ENCODE measurements at regions not wholly inside any gene's neighbourhood (a gene's known extent, or its start where the extent isn't known, plus 50 kb on each side); places are given as distances from the start of the nearest gene placed in this dataset.

- Histone ChIP-seq H3K9me3 (ENCODE audit: control insufficient read depth in 4 of 4, insufficient read depth in 3 of 4, low read length in 3 of 4) (no peaks in the 10 kb centered on the region), H3K36me3 (ENCODE audit: control insufficient read depth in 4 of 4, insufficient read depth in 4 of 4, low read length in 4 of 4) (no peaks in the 10 kb centered on the region), H3K4me3 (no peak overlapping the region), H3K27me3 (ENCODE audit: control insufficient read depth in 3 of 3, insufficient read depth in 3 of 3, low read length in 2 of 3) (no peaks in the 10 kb centered on the region), H3K4me1 (ENCODE audit: control insufficient read depth in 5 of 5, insufficient read depth in 5 of 5, low read length in 5 of 5) (peaks cover 0 to 19% (median 12%) of the 10 kb centered on the region in 5 donors), H3K9ac (ENCODE audit: insufficient read depth in 1 of 2, low read length in 2 of 2) (no peak overlapping the region), H3K27ac (ENCODE audit: low read depth in 1 of 2, low read length in 1 of 2) (no peak overlapping the region)
- TF ChIP-seq CTCF (IDR thresholded peaks at IDR 0.05; ENCODE audit: control extremely low read depth, extremely low read depth), result no peak
- no peak for ATAC-seq (ENCODE audit: insufficient read depth, low FRiP score)
- 88 to 91% methylated on average over 6 of the region's 6 CpGs for WGBS, 2 donors
- DNase-seq, result no peak
Observed at GRCh38 chr10:27618036-27618615, 114.0 kb downstream of the RAB18 start.

GRCh38 chr10:27618906-27619305 lies 114.8 kb downstream of the RAB18 start:
- ATAC-seq (ENCODE audit: insufficient read depth, low FRiP score) (no peak), DNase-seq (no peak)
- Histone ChIP-seq H3K27me3 (ENCODE audit: control insufficient read depth in 3 of 3, insufficient read depth in 3 of 3, low read length in 2 of 3) (no peaks in the 10 kb centered on the region), H3K4me1 (ENCODE audit: control insufficient read depth in 5 of 5, insufficient read depth in 5 of 5, low read length in 5 of 5) (peaks cover 0 to 19% (median 12%) of the 10 kb centered on the region in 5 donors), H3K9ac (ENCODE audit: insufficient read depth in 1 of 2, low read length in 2 of 2) (no peak overlapping the region), H3K9me3 (ENCODE audit: control insufficient read depth in 4 of 4, insufficient read depth in 3 of 4, low read length in 3 of 4) (no peaks in the 10 kb centered on the region), H3K36me3 (ENCODE audit: control insufficient read depth in 4 of 4, insufficient read depth in 4 of 4, low read length in 4 of 4) (no peaks in the 10 kb centered on the region), H3K4me3 (no peak overlapping the region), H3K27ac (ENCODE audit: low read depth in 1 of 2, low read length in 1 of 2) (no peak overlapping the region)
- no peak for TF ChIP-seq CTCF (IDR thresholded peaks at IDR 0.05; ENCODE audit: control extremely low read depth, extremely low read depth)
- 88 to 94% methylated on average over 10 of the region's 10 CpGs for WGBS, 2 donors

GRCh38 chr10:27619329-27619728 lies 115.2 kb downstream of the RAB18 start:
- WGBS, 2 donors, result 94 to 95% methylated on average over 4 of the region's 4 CpGs
- no peaks in the 10 kb centered on the region for H3K9me3 ChIP-seq (ENCODE audit: control insufficient read depth in 4 of 4, insufficient read depth in 3 of 4, low read length in 3 of 4)

More at GRCh38 chr10:27619329-27619728, 115.2 kb downstream of the RAB18 start:
- H3K9ac ChIP-seq (ENCODE audit: insufficient read depth in 1 of 2, low read length in 2 of 2), result no peak overlapping the region
- no peak for TF ChIP-seq CTCF (IDR thresholded peaks at IDR 0.05; ENCODE audit: control extremely low read depth, extremely low read depth)
- ATAC-seq (ENCODE audit: insufficient read depth, low FRiP score) (no peak), DNase-seq (no peak)
- H3K36me3 ChIP-seq (ENCODE audit: control insufficient read depth in 4 of 4, insufficient read depth in 4 of 4, low read length in 4 of 4), result no peaks in the 10 kb centered on the region
- H3K27me3 ChIP-seq (ENCODE audit: control insufficient read depth in 3 of 3, insufficient read depth in 3 of 3, low read length in 2 of 3), result no peaks in the 10 kb centered on the region
- H3K4me1 ChIP-seq (ENCODE audit: control insufficient read depth in 5 of 5, insufficient read depth in 5 of 5, low read length in 5 of 5), result peaks cover 0 to 19% (median 12%) of the 10 kb centered on the region in 5 donors
- no peak overlapping the region for H3K27ac ChIP-seq (ENCODE audit: low read depth in 1 of 2, low read length in 1 of 2)
- H3K4me3 ChIP-seq, result no peak overlapping the region
